ENCODE measurements at regions not wholly inside any gene's neighbourhood (a gene's known extent, or its start where the extent isn't known, plus 50 kb on each side); places are given as distances from the start of the nearest gene placed in this dataset.

GRCh38 chr1:234722904-234723720 lies 113.1 kb upstream of the IRF2BP2 start:
- no peaks in the 10 kb centered on the region for H3K27me3 ChIP-seq (ENCODE audit: control insufficient read depth, insufficient read depth, low read length)
- no peaks in the 10 kb centered on the region for H3K36me3 ChIP-seq (ENCODE audit: control insufficient read depth, insufficient read depth, low read length)
- peak in 2 of 6 donors; percentile 37 to 81 for DNase-seq (ENCODE audit: low read depth in 4 of 6, low spot score in 6 of 6)
- 6% methylated on average over 19 of the region's 26 CpGs for WGBS (ENCODE audit: insufficient coverage)
- no peaks in the 10 kb centered on the region for H3K9me3 ChIP-seq (ENCODE audit: control insufficient read depth, insufficient read depth, low read length)
- H3K27ac ChIP-seq (ENCODE audit: low read depth, low read length), result peak overlapping the region; percentile 99
- H3K4me1 ChIP-seq (ENCODE audit: control insufficient read depth, insufficient read depth, low read length), result peaks cover 83% of the 10 kb centered on the region
- H3K4me3 ChIP-seq (ENCODE audit: low read depth, low read length), result no peak overlapping the region

DNA sequence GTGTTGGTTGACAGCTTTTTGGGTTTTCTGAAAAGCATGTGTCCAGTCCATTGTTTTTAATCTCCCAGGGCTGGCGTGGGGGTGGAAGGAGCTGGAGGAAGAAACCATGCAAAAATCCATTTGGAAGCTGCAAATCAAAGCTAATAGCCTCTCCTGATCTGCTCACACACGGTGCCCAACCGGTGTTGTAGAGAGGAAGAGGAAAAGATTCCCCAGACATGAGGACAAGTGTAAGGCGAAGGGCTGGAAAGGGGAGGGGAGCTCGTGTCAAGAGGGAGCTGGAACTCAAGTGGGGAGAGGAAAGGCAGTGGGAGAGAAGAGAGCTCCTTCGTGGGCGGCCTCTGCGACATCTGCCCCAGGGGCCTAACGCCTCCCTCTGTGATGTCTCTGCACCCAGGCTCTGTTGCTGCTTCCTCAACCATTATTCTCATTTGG lies 112.3 kb upstream of the IRF2BP2 start:
- no peak overlapping the region for H3K4me3 ChIP-seq (ENCODE audit: low read depth, low read length)
- H3K36me3 ChIP-seq (ENCODE audit: control insufficient read depth, insufficient read depth, low read length), result no peaks in the 10 kb centered on the region
- peak overlapping the region; percentile 99 for H3K27ac ChIP-seq (ENCODE audit: low read depth, low read length)
- H3K4me1 ChIP-seq (ENCODE audit: control insufficient read depth, insufficient read depth, low read length), result peaks cover 82% of the 10 kb centered on the region
- no CpG with 5 or more reads among the region's 9 CpGs for WGBS (ENCODE audit: insufficient coverage)
- H3K27me3 ChIP-seq (ENCODE audit: control insufficient read depth, insufficient read depth, low read length), result no peaks in the 10 kb centered on the region
- peak in 1 of 6 donors; percentile 46 for DNase-seq (ENCODE audit: low read depth in 4 of 6, low spot score in 6 of 6)
- H3K9me3 ChIP-seq (ENCODE audit: control insufficient read depth, insufficient read depth, low read length), result no peaks in the 10 kb centered on the region

GRCh38 chr1:234721476-234722269 lies 111.7 kb upstream of the IRF2BP2 start:
- Histone ChIP-seq H3K9me3 (ENCODE audit: control insufficient read depth, insufficient read depth, low read length) (no peaks in the 10 kb centered on the region), H3K27me3 (ENCODE audit: control insufficient read depth, insufficient read depth, low read length) (no peaks in the 10 kb centered on the region), H3K27ac (ENCODE audit: low read depth, low read length) (peak overlapping the region; percentile 99), H3K36me3 (ENCODE audit: control insufficient read depth, insufficient read depth, low read length) (no peaks in the 10 kb centered on the region), H3K4me3 (ENCODE audit: low read depth, low read length) (no peak overlapping the region), H3K4me1 (ENCODE audit: control insufficient read depth, insufficient read depth, low read length) (peaks cover 86% of the 10 kb centered on the region)
- 11% methylated on average over 7 of the region's 12 CpGs for WGBS (ENCODE audit: insufficient coverage)
- DNase-seq (ENCODE audit: low read depth in 4 of 6, low spot score in 6 of 6), result peak in 2 of 6 donors; percentile 63 to 83

- peaks cover 86% of the 10 kb centered on the region for H3K4me1 ChIP-seq (ENCODE audit: control insufficient read depth, insufficient read depth, low read length)
- H3K27me3 ChIP-seq (ENCODE audit: control insufficient read depth, insufficient read depth, low read length), result no peaks in the 10 kb centered on the region
- H3K36me3 ChIP-seq (ENCODE audit: control insufficient read depth, insufficient read depth, low read length), result no peaks in the 10 kb centered on the region
- peak overlapping the region; percentile 99 for H3K27ac ChIP-seq (ENCODE audit: low read depth, low read length)
- no peaks in the 10 kb centered on the region for H3K9me3 ChIP-seq (ENCODE audit: control insufficient read depth, insufficient read depth, low read length)
- WGBS (ENCODE audit: insufficient coverage), result 94% methylated on average over 9 of the region's 15 CpGs
- no peak for DNase-seq (ENCODE audit: low read depth in 4 of 6, low spot score in 6 of 6)
- H3K4me3 ChIP-seq (ENCODE audit: low read depth, low read length), result no peak overlapping the region
These were observed 110.9 kb upstream of the IRF2BP2 start for GRCh38 chr1:234720709-234721441.

DNA sequence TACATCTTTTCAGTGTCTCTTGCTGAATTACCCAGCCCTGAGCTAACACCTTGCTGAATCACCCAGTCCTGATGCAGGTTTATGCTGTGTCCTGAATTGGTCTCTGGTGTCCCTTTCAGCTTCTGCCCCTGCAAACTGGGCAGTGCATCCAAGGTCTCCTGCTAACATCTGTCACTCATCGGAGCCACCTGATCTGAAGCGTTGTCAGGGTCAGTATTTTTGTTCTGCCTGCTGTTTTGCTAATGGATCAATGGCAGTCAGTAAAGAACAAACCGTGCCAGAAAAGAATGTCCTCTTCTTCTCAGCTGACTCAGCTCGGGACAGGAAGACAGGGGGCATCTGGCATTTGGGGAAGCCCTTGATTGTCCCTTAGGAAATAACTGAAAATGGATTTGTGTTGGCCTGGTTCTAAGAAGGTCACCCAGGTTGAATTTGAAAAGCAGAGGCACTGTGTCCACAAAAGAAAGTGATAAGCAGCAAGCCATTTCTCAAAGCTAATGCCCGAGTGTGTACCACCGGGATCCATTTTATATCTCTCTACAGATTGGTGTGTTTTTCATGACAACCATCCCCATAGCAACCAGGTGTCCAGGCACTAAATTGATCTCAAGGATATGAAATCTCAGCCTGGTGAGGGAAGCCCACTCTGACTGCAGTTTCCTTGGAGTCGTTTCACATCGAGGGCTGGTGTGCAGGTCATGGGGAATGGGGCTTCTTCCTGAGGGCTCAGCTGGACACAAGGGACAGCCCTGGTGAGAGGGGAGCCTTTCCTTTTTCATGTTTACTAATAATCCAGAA lies 109.7 kb upstream of the IRF2BP2 start:
- Histone ChIP-seq H3K4me3 (ENCODE audit: low read depth, low read length) (no peak overlapping the region), H3K4me1 (ENCODE audit: control insufficient read depth, insufficient read depth, low read length) (peaks cover 78% of the 10 kb centered on the region), H3K27me3 (ENCODE audit: control insufficient read depth, insufficient read depth, low read length) (no peaks in the 10 kb centered on the region), H3K36me3 (ENCODE audit: control insufficient read depth, insufficient read depth, low read length) (no peaks in the 10 kb centered on the region), H3K9me3 (ENCODE audit: control insufficient read depth, insufficient read depth, low read length) (no peaks in the 10 kb centered on the region), H3K27ac (ENCODE audit: low read depth, low read length) (peak overlapping the region; percentile 99)
- WGBS (ENCODE audit: insufficient coverage), result 32% methylated on average over 6 of the region's 8 CpGs
- peak in 1 of 6 donors; percentile 85 for DNase-seq (ENCODE audit: low read depth in 4 of 6, low spot score in 6 of 6)

GRCh38 chr1:234718496-234719453 lies 108.8 kb upstream of the IRF2BP2 start:
- no peak overlapping the region for H3K4me3 ChIP-seq (ENCODE audit: low read depth, low read length)
- DNase-seq (ENCODE audit: low read depth in 4 of 6, low spot score in 6 of 6), result no peak
- H3K27me3 ChIP-seq (ENCODE audit: control insufficient read depth, insufficient read depth, low read length), result no peaks in the 10 kb centered on the region
- WGBS (ENCODE audit: insufficient coverage), result 67% methylated on average over 7 of the region's 10 CpGs
- no peaks in the 10 kb centered on the region for H3K9me3 ChIP-seq (ENCODE audit: control insufficient read depth, insufficient read depth, low read length)
- H3K4me1 ChIP-seq (ENCODE audit: control insufficient read depth, insufficient read depth, low read length), result peaks cover 76% of the 10 kb centered on the region
- no peaks in the 10 kb centered on the region for H3K36me3 ChIP-seq (ENCODE audit: control insufficient read depth, insufficient read depth, low read length)
- peak overlapping the region; percentile 82 for H3K27ac ChIP-seq (ENCODE audit: low read depth, low read length)

- no peaks in the 10 kb centered on the region for H3K36me3 ChIP-seq (ENCODE audit: control insufficient read depth, insufficient read depth, low read length)
- H3K4me3 ChIP-seq (ENCODE audit: low read depth, low read length), result no peak overlapping the region
- H3K27ac ChIP-seq (ENCODE audit: low read depth, low read length), result peak overlapping the region; percentile 82
- WGBS (ENCODE audit: insufficient coverage), result 48% methylated on average over 9 of the region's 15 CpGs
- no peaks in the 10 kb centered on the region for H3K9me3 ChIP-seq (ENCODE audit: control insufficient read depth, insufficient read depth, low read length)
- H3K27me3 ChIP-seq (ENCODE audit: control insufficient read depth, insufficient read depth, low read length), result no peaks in the 10 kb centered on the region
- peaks cover 57% of the 10 kb centered on the region for H3K4me1 ChIP-seq (ENCODE audit: control insufficient read depth, insufficient read depth, low read length)
- peak in 2 of 6 donors; percentile 48 to 73 for DNase-seq (ENCODE audit: low read depth in 4 of 6, low spot score in 6 of 6)
These were observed 107.0 kb upstream of the IRF2BP2 start for GRCh38 chr1:234716908-234717375.

GRCh38 chr1:234715252-234716014 lies 105.5 kb upstream of the IRF2BP2 start:
- H3K4me1 ChIP-seq (ENCODE audit: control insufficient read depth, insufficient read depth, low read length), result peaks cover 46% of the 10 kb centered on the region
- H3K9me3 ChIP-seq (ENCODE audit: control insufficient read depth, insufficient read depth, low read length), result no peaks in the 10 kb centered on the region
- H3K27ac ChIP-seq (ENCODE audit: low read depth, low read length), result no peak overlapping the region
- DNase-seq (ENCODE audit: low read depth in 4 of 6, low spot score in 6 of 6), result no peak
- WGBS (ENCODE audit: insufficient coverage), result 77% methylated on average over 6 of the region's 10 CpGs
- no peaks in the 10 kb centered on the region for H3K27me3 ChIP-seq (ENCODE audit: control insufficient read depth, insufficient read depth, low read length)
- H3K4me3 ChIP-seq (ENCODE audit: low read depth, low read length), result no peak overlapping the region
- no peaks in the 10 kb centered on the region for H3K36me3 ChIP-seq (ENCODE audit: control insufficient read depth, insufficient read depth, low read length)

Data from spinal cord (tissue), 9 donors.